NCI-H2081 (cell line): ENCODE measurements at regions not wholly inside any gene's neighbourhood (a gene's known extent, or its start where the extent isn't known, plus 50 kb on each side); places are given as distances from the start of the nearest gene placed in this dataset.

Source experiments
- DNase-seq, 2 experiments: peaks; one replicate each; lab custom pipeline; 2025; lab: John Stamatoyannopoulos, UW

DNA sequence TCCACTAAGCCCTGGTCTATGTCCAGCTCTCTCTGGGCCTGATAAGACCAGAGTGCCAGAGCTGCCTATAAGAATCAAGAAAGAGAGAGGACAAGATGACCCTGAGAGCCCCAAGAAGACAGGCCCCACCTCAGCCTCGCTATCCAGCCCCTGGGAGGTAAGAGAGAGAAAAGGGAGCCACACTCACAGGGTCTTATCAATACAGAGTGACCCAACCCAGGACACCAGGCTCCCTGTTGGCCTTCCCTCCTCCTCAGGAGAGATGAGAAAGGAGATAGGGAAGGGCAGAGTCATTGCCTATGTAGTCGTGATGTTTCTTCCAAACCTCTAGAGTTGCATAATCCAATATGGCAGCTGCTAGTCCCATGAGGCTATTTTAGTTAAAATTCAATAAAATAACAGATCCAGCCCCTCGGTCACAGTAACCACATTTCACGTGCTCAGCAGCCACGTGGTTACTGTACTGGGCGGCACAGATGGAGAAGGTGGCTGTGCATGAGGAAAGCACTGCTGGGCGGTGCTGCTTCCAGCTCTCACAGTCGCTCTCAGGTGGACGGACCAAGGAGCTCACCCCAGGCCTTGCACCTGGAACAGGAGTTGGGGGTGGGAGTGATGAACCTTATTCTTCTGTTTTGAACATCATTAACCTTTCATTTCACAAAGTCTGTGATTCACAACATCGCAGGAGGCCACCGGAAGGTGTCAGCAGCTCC is 525.8 kb downstream of the SHQ1 start:
- no peak for DNase-seq

DNA sequence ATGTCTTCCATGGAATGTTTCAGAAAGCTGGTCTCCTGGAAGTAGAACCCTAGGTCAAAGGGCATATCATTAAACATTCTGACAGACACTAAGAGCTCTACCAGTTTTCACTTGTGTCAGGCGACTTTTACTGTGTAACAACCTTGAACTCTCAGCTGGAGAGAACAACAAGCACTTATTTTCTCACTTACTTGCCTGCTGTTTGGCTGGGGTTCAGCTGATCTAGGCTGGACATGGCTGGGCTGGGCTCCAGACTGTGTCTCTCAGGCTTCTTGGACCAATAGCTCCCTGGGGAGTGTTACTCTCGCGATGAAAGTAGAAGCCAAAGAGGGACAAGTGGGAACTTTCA is 527.3 kb downstream of the SHQ1 start:
- no peak for DNase-seq

DNA sequence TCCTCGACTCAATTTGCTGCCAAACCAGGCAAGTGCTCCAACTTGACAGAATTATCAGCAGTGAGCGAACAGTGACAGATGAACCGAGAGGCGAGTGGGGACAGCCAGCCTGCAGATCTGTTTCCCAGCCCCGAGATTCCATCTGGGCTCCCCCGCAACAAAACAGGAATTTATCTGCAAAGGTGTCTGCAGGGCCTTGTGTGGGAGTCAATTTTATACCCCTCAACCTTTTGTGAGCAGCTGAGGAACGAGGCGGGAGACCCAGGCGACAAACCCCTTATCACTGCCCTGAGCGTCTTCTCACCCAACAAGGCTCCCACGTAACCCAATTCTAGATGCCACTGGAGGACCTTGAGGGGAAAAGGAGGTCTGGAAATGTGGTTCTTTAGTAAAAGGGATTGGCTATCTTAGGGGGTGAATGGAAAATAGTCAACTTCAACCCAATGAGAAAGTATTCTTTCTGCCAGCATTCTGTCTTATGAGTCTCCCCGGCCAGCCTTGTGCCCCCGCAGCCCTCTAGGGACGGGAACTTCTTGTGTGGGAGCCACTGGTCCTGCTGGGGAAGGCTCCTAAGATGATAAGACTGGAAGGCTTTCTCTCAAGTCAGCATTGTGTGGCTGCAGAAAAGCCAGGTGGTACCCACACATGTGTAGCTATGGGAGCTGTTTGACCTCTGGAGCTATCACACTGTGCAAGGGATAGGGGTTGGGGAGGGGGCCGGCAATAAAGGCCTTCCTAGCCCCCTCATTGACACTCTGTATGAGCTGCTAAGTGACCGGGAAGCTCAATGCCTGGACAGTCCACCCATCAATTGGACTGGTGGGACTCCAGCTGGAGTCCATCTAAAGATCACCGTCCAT is 527.9 kb downstream of the SHQ1 start:
- DNase-seq: no peak

DNA sequence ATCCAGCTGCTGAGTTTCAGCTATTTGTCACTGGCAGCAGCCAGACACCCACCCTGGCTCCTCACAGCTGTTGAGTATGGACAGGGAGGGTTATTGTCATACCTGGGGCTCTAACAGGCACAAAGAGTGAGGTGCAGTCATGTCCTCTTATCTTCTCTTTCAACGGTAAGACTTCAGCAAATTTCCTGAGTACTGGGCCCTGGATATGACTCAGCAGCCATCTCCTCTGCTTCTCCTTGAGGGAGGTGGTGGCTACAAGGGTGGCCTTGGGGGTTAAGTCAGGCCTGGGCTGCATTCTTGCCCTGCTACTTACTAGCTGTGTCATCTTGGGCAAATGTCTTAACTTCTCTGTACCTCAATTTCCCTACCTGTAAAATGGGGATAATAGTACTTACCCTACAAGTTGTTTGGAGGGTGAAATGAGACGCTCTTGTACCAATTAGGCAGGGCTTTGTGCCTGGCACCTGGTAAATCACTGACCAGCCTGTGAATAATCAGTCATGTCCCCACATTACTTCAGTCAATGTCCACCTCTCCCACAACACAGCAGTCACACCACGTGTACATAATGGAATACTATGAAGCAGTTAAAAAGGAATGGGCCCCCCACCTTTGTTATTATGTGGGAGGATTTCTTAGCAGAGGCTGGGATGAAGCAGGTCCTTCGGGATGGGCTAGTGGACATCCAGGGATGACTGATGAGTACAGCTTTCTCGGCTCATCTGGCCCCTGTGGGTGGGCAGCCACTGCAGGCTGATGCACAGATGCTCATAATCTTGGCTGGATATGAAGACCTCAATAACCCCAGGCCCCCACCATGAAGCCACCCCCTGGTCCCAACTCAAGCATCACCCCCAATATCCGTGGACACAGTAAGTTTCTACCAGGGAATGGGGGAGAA is 528.8 kb downstream of the SHQ1 start:
- no peak for DNase-seq

DNA sequence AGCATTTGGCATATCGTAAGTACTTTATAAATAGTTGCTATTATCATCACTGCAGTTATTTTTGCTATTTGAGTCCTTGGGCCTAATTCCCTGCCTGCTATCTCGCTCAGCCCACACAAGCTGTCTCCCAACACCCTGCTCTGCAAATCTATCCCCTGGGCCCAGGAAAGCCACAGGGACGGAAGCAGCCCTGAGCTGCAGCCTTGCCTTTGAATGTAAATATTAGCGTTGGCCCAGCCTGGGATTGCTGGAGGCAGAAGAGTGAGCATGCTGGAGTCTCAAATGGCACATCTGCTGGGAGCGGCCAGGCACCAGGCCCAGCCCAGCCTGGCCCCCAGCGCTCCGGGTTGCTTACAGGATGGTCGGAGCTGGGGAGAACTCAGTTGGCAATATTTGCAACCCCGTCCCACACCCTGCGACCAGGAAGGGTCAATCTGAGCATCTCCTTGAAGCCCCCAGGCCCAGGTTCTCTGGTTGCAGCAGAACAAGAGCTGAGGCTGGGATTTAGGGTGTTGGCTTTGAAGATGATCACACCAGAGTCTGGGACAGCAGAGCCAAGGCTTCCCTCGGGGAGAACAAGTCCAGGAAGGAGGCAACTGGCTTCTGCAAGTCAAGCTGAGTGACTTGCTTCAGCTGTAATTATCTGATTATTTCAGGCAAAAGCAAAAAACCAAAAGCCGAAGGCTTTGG is 529.6 kb downstream of the SHQ1 start:
- peak; percentile 40 to 75 for DNase-seq

DNA sequence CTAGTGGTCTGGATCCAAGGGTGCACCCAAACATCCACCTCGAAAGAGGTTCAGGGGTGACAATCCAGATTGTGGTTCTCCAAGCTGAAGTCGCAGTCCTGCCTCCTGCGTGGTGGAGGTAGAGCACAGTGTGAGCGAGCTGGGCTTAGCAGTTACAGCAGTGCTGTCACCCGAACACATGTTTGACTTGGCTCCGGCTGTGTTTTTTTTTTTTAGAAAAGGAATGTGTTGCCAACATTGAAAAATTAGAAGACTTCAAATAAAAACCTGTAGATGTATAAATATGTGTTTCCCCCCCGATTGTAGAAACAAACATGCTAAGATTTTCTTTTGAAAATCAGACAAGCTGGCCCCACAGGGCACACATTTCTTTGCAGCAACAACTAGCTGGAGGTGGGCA is 530.8 kb downstream of the SHQ1 start:
- no peak for DNase-seq

DNA sequence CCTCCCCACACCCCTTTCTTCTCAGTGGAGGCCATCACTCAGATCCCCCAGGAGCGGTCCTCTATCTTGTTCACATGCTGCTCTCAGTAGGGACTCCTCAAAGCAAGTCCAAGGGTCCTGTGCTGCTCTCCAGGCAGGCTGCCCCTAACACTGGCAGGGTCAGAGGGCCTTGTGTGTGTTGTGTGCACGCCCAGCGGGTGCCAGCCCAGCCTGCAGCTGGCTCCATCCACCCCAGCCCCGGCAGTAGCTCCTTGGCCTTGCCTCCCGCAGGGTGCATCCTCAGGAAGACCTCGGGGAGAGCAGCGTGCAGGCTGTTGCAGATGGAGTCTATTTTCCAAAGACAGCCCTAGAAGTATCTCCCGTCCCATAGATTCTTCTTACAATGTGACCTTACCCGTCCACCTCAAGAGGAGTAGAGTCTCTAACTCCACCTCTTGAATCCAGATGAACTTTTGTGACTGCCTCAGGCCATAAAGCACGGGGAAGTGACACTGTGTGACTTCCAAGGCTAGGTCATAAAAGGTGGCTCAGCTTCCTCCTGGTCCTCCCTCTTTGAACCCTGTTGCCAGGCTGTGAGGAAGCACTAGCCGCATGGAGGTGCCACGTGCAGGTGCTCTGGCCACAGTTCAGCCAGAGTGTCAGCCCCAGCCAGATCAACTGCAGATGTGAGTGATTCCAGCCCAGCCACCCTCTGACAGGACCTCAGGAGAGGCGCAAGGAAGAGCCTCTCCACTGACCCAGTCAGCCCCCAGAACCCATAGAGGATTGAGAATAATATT is 531.6 kb downstream of the SHQ1 start:
- no peak for DNase-seq

DNA sequence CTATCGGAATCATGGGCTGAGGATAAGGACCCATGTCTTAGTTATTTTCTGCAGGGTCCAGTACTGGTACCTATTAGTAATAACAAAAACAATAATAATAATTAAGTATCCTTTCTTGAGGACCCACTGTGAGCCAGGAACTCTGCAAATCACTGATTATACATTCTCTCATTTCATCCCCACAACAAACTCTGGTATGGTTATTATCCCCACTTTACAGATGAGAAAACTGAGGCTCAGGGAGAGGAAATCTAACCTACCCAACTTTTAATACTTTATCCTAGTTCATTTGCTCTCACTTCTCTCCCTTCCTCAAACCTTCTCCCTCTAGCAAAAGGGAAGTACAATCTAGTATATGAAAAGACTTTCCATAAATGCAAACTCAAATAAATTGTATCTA is 528.4 kb upstream of the PROK2 start:
- no peak for DNase-seq

DNA sequence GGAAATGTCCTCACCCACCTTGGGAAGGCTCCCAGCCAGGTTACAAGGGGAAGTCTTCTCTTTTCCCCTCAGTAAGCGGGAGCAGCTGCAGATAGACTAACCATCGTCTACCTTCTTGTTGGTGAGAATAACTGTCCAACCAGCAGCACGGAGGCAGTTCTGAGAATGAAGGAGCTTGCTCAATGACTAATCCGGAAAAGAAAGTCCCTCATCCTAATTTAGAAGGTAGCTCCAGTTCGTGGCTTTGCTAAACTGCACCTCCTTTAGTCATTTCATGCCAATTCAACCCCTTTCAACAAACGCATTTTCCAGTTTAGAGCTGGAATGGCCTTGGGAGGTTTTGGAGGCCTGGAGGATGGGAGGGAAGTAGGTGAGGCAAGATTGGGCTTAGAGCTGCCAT is 527.4 kb upstream of the PROK2 start:
- no peak for DNase-seq

DNA sequence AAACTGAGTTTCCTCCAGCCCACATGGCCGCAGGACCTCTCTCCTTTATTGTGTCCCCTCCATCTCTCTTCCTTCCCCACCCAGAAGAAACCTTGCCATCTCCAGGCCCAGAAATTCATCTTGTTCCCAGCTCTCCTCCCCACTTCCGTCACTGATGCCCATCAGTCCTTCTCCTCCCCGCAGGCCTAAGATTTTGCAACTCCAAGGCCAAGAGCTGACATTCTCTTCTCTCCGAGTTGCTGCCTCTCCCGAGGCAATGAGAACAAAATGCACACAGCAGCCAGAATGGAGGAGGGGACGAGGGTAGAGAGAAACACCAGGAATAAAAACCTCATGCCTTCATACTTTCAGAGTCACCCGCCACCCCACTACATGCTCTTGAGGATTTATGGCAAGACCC is 526.5 kb upstream of the PROK2 start:
- DNase-seq: no peak

DNA sequence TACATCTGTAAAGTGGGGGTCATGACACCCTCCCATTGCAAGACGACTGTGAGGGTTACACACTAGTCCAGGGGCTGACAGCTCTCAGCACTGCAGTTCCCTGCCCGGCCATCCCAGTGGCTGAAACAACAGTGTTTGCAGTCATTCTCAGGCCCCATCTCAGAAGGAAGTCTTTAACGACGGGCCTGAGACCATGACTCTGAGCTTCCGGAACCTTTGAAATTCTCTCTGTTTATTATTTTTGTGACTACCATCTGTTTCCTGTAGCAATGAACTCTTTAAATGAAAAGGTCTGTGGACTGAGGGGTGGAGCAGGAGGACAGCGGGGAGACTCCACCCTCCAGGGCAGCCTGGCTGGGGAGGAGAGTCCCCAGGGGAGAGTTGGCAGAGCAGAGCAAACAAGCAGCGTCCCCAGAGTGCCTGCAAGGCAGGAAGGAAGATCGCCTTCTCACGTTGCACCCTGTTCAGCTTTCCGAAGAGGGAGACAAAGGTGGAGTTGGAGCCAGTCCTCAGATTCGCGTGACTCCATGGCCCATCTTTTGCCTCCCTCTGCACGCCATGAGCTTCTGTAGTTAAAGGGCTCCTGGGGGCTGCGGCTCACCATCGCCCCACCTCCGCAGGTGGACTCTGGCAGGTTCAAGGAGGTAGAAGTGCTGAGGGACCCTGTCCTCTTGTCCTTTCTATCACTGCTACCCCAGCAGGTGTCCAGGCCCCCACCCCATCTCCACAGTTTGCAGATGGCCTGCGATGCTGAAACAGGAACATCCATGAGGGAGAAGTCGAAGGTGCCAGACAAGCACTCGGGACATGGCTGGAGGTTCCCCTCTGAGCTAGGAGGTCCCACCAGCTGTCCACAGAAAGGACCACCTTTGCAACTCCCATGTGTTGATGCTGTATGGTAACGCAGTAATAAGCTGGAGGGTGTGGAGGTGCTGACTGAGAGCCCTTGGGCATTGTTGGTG is 525.8 kb upstream of the PROK2 start:
- DNase-seq: peak; percentile 36 to 74

DNA sequence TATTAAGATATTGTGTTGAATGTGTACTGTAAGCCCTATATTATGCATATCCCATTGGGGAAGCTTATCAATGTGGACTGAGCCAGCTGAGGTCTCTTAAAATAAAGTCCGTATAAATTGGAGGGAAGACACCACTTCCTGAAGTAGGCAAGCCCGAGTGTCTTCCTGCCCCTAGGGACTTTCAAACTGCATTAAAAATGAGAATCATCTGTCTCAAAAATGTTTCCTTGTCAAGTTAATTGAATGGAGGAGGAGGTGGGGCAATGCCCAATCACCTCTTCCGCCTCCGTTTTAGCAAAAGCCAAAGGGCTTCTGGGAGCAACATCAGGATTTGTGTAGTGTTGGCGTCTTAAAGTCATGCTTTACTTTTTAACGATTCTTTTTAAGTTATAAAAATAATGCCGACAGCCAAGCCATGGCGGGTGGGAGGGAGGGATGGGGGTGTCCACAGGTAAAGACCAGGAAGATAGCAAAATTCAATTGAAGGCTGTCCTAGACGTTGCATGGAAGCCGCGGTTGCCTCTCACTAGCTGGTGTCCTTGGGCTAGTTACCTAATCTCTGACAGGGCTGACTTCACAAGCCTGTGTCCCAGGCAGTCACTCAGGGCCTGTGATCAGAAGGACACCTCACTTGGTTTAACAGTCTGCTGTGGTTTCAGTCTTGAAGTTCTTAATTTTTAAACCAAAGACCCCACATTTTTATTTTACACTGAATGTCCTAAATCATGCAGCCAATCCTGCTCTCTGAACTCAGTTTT is 524.9 kb upstream of the PROK2 start:
- no peak for DNase-seq

DNA sequence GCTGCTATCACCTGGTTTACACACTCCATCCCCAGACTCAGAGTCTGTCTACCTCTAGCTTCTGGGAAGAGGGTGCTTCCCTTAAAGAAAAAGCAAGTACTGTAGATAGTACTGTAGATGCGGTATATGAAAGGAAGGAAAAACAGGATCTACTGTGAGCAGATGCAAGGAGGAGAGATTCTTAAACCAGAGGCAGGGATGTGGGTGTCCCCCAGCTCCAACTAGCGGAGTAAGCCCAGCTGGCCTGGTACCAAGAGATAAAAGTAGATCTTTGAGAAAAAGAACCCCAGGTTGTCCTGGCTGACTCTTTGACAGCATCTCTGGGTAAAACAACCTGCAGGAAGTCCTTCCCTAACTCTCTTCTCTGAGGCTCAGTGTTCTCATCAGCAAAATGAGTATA is 523.7 kb upstream of the PROK2 start:
- no peak for DNase-seq

DNA sequence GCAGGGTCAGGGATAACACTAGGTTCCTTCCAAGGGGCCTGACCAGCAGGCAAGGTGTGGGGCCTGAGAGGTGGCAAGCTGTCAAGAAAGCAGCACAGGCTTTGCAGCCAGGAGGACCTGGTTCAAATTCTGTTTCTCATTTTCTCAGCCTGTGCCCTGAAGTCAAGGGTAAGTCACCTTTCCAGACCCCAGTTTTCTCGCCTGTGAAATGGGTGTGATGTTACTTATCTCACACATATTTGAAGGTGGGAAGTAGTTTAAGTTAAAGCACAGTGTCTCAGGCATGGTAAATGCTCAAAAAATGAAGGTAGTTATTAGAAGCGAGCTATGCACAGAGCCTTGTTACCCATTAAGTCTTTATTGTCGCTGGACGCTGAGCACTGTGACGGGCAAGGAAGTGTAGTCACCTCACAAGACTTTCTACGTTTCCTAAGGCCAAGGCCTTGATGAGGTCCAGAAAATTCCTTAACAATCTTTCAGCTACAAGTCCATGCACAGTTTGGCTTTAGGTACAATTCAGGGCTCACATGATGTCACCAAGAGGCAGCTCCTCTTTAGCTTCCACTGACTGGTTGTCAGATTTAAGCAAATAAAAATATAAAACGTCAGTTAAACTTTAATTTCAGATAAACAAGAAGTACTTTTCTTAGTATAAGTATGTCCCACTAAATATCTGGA is 522.6 kb upstream of the PROK2 start:
- no peak for DNase-seq

DNA sequence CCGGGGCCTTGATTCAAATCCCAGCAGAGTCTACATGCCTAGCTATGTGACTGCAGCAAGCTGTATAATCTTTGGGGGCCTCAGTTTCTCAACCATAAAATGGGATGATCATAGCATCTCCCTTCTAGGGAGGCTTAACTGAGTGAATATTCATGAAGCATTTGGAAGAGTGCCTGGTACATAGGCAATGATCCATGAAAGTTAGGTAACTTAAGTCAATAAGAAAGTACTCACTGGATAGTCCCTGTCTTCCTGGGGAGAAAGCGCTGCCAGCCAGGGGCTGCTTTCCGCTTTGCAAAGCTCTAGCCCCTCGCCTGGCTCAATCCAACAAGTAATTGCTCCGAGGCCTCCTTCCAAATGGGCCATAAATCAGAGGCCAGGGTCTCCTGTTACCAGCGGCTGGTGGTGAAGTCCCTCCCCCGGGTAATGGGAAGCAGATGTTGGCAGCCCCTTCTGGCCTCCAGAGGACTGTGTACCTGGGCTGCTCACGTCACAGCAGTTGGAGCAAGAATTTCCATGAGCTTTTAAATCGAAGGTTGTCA is 521.9 kb upstream of the PROK2 start:
- peak; percentile 79 to 87 for DNase-seq

DNA sequence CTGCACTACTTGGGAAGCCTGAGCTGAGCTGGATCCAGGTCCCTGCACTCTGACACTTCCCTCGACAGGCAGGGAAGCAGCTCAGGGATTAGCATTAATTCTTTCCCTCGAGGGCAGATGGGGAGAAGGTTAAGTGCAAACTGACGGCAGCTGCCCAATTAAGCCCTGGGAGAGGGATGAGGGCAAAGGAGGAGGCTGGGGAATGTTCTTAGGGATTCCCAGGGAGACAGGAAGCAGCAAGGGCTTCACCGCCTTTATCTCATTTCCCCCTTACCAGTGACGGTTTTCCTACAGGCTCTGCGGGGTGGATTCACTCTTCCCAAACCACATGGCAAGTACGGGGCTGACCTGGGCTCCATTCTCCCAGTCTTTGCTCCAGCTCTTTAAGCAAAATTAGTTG is 519.0 kb upstream of the PROK2 start:
- peak in 1 of 2 experiments; percentile 1 for DNase-seq

DNA sequence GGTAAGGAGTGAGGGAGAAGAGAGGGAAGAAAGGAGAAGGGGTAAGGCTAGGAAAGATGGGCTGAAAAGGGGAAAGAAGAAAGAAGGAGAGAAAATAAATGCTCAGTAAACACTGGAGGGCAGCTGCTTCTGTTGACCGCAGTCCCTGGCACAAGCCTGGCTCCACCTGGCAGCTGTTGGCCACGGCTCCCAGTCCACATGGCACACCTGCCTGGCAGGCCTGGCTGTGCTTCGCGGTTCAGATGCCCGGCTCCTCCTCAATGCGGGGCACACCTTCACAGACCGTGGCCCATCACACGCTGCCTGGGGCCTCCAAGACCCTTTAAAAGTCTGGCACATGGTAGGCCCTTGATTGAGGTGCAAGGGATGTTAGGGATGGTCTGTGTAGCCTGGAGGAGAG is 516.8 kb upstream of the PROK2 start:
- peak in 1 of 2 experiments; percentile 50 for DNase-seq

DNA sequence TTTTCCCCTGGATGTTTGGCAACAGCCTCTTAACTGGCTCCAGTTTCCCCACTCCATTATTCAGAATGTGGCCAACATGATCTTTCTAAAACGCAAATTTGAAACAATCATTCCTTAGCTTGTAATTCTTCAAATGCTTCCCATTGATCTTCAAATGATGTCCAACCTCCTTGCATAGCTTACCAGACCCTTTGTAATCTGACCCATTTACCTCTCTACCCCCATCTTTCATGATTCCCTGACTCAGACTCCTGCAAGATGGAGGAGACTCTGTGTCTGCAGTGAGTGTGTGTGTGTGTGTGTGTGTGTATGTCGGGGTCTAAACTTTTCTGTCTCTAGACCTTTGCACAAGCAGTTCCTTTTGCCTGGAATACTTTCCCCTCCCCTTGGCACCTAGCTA is 515.7 kb upstream of the PROK2 start:
- DNase-seq: no peak
